ENCODE measurements at regions not wholly inside any gene's neighbourhood (a gene's known extent, or its start where the extent isn't known, plus 50 kb on each side); places are given as distances from the start of the nearest gene placed in this dataset.

- Histone ChIP-seq H3K9me3 (no peaks in the 10 kb centered on the region), H3K27me3 (no peaks in the 10 kb centered on the region), H3K36me3 (no peaks in the 10 kb centered on the region), H3K4me3 (no peak overlapping the region), H3K4me1 (no peaks in the 10 kb centered on the region), H3K27ac (no peak overlapping the region)
- no peak for DNase-seq
- in situ Hi-C loops (cut with MboI; ENCODE audit: low sequenced_read_pairs in 4 of 4): no loop called here
- no peak for ATAC-seq
- TF ChIP-seq POLR2A (IDR thresholded peaks at IDR 0.05) (no peak), CTCF (IDR thresholded peaks at IDR 0.05 in 4 of 5, conservative IDR thresholded peaks at IDR 0.05 in 1 of 5) (no peak)
- intact Hi-C loops (cut with DNase I; ENCODE audit: low total_unique reads): no loop called here
These were observed 813.7 kb upstream of the HS3ST1 start for GRCh38 chr4:12242354-12242753.

DNA sequence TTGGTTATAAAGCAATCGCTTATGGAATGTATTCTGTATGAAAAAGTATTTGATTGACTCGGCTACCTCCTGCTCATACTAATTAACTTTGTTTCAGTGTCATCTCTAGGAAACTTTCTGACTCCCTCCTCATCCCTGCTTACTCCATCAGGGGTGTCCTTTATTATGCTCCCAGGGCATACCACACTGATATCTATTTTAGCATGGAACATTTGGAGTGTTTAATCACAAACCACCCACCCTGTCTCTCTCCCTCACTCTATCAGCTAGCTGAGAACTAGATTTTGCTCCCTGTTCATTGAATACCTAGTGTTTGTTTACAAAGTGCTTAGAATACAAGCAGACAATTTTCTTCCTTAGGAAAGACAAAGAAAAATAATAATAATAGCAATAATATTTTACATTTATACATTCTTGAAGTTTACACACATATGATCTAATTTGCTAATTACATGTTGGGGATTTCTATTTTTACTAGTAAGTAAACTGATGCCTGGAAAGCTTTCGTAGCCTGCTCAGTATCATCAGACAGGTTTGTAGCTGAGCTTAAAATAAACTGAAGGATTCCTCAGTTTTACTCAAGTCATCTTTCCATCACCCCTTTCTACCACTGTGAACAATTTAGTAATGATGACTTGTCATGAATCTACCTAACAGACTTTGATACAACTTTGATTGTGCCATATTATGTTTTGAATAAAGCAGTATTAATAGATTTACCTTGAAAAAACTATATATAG, 811.4 kb upstream of the HS3ST1 start:
- intact Hi-C loops (cut with DNase I; ENCODE audit: low total_unique reads) (no loop called here), in situ Hi-C loops (cut with MboI; ENCODE audit: low sequenced_read_pairs in 4 of 4) (no loop called here)
- H3K36me3 ChIP-seq: no peaks in the 10 kb centered on the region
- no peak overlapping the region for H3K4me3 ChIP-seq
- H3K9me3 ChIP-seq: no peaks in the 10 kb centered on the region
- H3K4me1 ChIP-seq: no peaks in the 10 kb centered on the region
- H3K27me3 ChIP-seq: no peaks in the 10 kb centered on the region
- DNase-seq (no peak), ATAC-seq (no peak)
- TF ChIP-seq POLR2A (IDR thresholded peaks at IDR 0.05) (no peak), CTCF (IDR thresholded peaks at IDR 0.05 in 4 of 5, conservative IDR thresholded peaks at IDR 0.05 in 1 of 5) (no peak)
- H3K27ac ChIP-seq: no peak overlapping the region

DNA sequence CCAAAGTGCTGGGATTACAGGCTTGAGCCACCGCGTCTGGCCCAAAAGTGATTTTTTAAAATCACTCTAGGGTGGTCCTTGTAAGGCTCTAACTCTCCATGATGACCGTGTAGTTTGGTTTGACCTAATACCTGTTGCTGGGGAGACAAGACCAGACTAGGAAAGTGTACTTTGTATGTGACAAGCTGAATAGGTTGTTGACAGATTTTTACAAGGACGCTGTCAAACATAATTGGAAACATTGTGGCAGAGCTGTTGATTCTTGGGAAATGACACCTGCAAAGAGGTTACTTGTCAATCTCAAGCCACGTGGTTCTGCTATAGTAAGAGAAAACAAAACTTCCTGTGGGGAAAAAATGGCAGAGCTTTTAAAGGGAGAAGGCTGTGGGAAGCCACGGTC, 802.4 kb upstream of the HS3ST1 start:
- Histone ChIP-seq H3K4me1 (no peaks in the 10 kb centered on the region), H3K27ac (no peak overlapping the region), H3K4me3 (no peak overlapping the region), H3K36me3 (no peaks in the 10 kb centered on the region), H3K27me3 (no peaks in the 10 kb centered on the region), H3K9me3 (no peaks in the 10 kb centered on the region)
- no peak for DNase-seq
- no peak for TF ChIP-seq CTCF (IDR thresholded peaks at IDR 0.05 in 4 of 5, conservative IDR thresholded peaks at IDR 0.05 in 1 of 5)
- TF ChIP-seq POLR2A (IDR thresholded peaks at IDR 0.05): no peak
- in situ Hi-C loops (cut with MboI; ENCODE audit: low sequenced_read_pairs in 4 of 4) (no loop called here), intact Hi-C loops (cut with DNase I; ENCODE audit: low total_unique reads) (no loop called here)
- ATAC-seq: no peak

DNA sequence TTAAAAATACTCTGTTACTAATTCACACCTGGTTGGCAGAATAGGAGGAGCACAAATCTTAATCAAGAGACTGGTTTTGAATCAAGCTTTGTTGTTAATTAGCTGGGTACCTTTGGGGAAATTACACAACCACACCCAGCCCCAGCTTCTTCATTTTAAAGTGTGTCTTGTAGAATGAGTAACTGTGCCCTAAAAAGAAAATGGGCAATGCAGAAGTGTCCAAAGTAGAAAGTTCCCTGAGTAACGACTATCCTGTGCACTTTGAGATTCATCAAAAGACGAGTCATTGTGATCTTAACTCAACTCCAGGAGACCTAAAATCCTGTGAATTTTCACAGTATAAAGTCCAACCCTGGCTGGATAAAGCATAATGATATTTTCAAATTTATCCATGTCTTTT, 792.3 kb upstream of the HS3ST1 start:
- H3K4me3 ChIP-seq: no peak overlapping the region
- no peaks in the 10 kb centered on the region for H3K4me1 ChIP-seq
- in situ Hi-C loops (cut with MboI; ENCODE audit: low sequenced_read_pairs in 4 of 4): no loop called here
- ATAC-seq: no peak
- no peak for DNase-seq
- H3K36me3 ChIP-seq: no peaks in the 10 kb centered on the region
- H3K9me3 ChIP-seq: no peaks in the 10 kb centered on the region
- no peak for TF ChIP-seq POLR2A (IDR thresholded peaks at IDR 0.05)
- TF ChIP-seq CTCF (IDR thresholded peaks at IDR 0.05 in 4 of 5, conservative IDR thresholded peaks at IDR 0.05 in 1 of 5): no peak
- intact Hi-C loops (cut with DNase I; ENCODE audit: low total_unique reads): no loop called here
- H3K27ac ChIP-seq: no peak overlapping the region
- no peaks in the 10 kb centered on the region for H3K27me3 ChIP-seq

GRCh38 chr4:12211636-12212035, 782.9 kb upstream of the HS3ST1 start:
- H3K27me3 ChIP-seq: no peaks in the 10 kb centered on the region
- no peaks in the 10 kb centered on the region for H3K36me3 ChIP-seq
- TF ChIP-seq POLR2A (IDR thresholded peaks at IDR 0.05) (no peak), CTCF (IDR thresholded peaks at IDR 0.05 in 4 of 5, conservative IDR thresholded peaks at IDR 0.05 in 1 of 5) (no peak)
- intact Hi-C loops (cut with DNase I; ENCODE audit: low total_unique reads): no loop called here
- DNase-seq: no peak
- H3K4me3 ChIP-seq: no peak overlapping the region
- H3K27ac ChIP-seq: no peak overlapping the region
- H3K4me1 ChIP-seq: no peaks in the 10 kb centered on the region
- ATAC-seq: no peak
- no peaks in the 10 kb centered on the region for H3K9me3 ChIP-seq
- in situ Hi-C loops (cut with MboI; ENCODE audit: low sequenced_read_pairs in 4 of 4): no loop called here
